Glomerular endothelial cell (primary cell): ENCODE measurements at regions not wholly inside any gene's neighbourhood (a gene's known extent, or its start where the extent isn't known, plus 50 kb on each side); places are given as distances from the start of the nearest gene placed in this dataset.

Source experiments
- DNase-seq: peaks from one replicate; pipeline ENCODE4 v3.0.0-alpha.2; 2011; ENCODE audit warnings: low read depth, low spot score; ENCODE audit errors: extremely low read depth

GRCh38 chr22:49721211-49721763 is 106.4 kb downstream of the BRD1 start:
- no peak for DNase-seq

DNA sequence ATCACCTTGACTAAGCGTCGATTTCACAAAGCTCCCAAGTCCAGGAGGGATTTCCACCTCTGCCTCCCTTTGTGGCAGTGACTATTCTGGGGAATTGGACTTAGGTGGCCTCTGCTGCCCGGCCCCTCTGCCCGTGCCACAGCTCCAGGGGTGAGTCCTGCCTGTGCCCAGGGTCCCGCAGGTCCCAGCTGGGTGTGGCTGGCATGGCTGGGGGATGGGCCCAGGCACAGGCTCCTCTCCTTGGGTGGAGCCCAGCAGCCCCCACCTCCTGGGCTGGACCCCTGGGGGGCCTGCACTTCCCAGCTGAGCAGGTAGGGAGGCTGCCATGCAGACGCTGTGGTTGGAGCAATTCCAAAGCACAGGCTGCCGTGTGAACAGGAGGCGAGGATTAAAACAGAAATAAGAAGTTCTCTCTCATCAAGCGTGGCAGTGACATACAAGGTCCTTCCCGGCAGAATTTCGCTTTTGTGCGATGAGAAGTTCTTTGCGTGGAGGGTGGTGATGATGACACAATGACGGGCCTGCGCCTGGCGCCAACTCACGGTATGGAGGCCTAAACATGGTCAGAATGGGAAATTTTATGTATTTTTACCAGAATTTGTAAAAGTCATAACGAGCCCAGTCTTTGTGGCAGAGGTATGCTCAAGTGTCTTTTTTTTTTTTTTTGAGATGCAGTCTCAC is 107.3 kb downstream of the BRD1 start:
- no peak for DNase-seq

- no peak for DNase-seq
Measured at GRCh38 chr22:49719046-49719445, 108.6 kb downstream of the BRD1 start.

DNA sequence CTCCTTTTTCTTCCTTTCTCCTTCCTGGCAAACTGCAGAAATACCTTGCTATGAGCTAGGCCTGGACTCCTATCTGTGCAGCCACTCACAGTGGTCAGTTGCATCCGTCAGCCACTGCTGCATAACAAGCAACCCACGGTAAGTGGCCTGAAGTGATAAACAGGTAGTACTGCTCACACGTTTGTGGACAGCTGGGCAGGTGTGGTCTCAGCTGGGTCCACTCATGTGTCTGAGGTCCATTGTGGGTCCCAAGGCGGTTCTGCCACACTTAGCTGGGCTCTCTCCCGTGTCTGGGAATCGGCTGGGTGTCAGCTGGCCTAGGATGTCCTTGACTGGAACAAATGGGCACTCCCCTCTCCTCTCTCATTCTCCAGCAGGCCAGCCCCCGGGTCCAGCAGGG is 109.3 kb downstream of the BRD1 start:
- DNase-seq, result no peak

- DNase-seq, result no peak
Measured at GRCh38 chr22:49717322-49717919, 110.3 kb downstream of the BRD1 start.

DNA sequence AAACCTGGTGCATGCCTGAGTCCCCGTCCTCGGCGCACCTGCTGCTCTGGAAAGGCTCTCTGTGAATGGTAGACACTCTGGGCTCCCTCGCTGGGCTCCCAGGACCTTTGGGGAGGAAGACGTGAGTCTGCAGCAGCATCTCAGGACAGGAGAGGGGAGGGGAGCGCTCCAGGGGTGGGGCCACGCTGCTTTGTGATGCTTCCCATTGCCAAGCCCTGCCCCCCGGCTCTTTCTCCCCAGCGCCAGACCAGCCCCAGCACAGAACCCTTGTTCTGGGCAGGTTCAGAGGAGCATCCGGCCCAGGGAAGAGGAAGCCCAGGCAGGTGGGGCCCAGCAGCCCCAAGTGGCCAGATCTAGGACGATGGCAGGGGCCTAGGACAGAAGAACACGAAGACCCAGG is 111.2 kb downstream of the BRD1 start:
- DNase-seq, result no peak

- no peak for DNase-seq
Measured at GRCh38 chr22:49715450-49715849, 112.2 kb downstream of the BRD1 start.

DNA sequence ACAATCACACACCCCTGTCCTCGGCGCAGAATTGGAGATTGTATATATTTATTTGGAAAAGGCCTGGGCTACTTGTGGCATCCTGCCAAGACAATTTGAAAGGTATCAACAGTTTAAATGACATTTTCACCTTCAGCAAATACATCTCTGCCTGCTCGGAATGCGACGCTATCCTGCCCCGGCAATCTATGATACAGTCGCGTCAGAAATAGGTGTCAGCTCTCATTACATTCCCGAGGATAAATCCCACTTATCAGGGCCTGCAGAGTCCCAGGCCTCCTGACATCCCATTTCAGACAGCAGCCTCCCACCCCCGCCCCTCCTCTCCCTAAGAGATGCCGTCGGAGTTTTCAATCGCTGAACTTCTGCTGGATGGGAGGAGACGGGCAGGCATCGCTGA is 114.7 kb downstream of the BRD1 start:
- DNase-seq, result no peak

GRCh38 chr22:49712195-49712791 is 115.4 kb downstream of the BRD1 start:
- no peak for DNase-seq

DNA sequence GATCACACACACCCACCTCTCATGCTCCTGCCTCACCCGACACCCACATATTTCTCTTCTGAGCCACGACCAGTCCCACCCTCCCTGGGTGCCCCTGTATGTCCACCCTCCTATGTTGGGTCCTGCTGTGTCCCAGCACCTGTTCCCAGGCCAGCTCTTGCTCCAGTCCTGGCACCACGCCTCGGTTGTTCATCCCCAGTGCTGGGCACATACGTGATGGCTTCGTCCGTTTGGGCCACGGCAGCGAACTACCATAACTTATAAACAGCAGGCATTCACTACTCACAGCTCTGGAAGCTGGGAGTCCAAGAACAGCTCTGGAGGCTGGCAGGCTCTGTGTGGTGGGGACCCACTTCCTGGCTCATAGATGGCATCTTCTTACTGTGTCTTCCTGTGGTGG is 116.9 kb downstream of the BRD1 start:
- DNase-seq, result no peak

DNA sequence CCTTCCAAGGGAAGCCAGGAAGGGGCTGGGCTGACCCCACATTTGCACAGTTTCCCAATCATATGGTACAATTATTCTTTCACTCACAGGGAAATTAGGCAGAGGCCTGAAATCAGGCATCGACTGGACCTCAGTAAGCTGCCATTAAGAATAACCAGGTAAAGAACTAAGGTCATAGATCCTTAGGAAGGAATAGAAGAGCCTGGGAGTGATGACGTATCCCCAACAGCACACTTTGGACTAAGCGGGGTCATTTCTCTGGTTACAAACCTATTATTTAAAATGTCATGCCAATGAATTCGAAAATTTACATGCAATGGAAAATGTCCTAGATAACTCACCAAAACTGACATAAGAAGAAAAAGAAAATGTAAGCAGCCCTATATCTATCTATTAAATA is 118.2 kb downstream of the BRD1 start:
- DNase-seq, result no peak

DNA sequence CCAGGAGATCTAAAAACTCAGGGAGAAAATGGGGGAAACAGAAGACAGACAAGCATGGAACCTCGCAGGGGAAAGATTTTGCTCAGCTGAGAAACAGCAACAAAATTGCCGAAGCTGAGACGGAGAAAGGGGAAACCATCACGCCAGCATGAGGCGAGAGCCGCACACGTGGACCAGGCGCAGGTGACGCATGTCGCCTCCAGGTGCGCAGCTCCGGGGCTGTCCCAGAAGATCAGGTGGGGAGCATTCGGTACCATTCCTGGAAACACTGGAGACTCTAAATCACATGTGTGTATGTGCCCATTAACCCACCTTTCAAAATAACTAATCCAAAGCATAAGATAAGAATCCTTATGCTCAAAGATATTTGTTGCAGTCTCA is 121.7 kb downstream of the BRD1 start:
- no peak for DNase-seq

- DNase-seq, result no peak
Measured at GRCh38 chr22:49705216-49705971, 122.3 kb downstream of the BRD1 start.

DNA sequence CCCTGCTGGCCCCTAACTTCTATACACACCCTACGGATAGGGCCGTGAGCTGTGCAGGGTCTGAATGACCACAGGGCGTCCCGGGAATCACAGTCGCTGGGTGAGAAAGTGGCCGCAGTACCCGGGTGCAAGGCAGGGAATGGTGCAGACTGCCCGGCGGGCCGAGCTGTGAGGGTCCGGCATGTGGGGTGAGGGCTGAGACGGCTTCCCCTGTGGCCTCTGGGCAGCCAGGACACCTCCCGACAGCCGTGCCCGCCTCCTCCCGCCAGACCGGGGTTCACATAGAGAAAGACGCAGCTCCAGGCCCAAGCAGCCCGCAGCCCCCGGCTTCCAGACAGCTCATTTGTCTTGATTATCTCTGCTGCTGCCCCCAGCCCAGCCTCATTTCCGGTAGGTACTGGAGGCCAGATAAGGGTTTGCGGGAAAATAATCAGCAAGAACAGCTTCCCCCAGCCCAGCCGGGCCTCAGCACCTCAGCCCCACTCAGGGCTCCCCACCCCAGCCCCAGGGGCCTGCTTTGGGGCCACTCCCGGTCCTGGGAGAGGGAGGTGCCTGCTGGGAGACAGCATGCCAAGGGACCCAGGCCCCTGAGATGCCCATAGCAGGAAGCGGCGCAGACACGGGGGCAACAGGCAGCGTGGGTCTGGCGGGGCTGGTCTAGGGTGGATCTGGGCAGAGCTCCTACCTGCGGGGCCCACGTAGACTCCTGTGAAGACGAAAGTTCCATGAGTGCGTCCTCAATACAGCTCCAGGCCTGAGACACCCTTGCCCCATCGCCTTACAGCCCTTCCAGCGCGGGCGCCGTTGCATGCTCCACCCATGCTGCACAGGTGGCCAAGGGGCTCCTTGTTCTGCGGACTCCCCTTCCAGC is 123.1 kb downstream of the BRD1 start:
- no peak for DNase-seq

GRCh38 chr22:49703990-49704344 is 123.7 kb downstream of the BRD1 start:
- no peak for DNase-seq

- DNase-seq, result no peak
Measured at GRCh38 chr22:49703505-49703904, 124.2 kb downstream of the BRD1 start.

DNA sequence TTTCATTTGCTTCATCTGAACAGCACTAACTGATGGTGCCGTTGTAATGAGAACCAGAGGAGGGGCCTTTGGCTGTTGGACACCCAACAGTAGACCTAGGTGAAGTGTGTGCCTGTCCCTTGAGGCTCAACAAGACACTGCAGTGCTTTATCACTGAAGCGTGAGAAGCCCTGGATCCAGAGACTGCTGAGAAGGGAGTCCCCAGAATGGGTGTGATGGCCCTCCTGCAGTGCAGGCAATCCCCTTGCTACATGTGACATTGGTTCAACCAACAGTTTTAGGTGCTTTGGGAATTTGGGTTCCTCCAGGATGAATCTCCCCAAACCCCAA is 125.6 kb downstream of the BRD1 start:
- no peak for DNase-seq

GRCh38 chr22:49701380-49702067 is 126.1 kb downstream of the BRD1 start:
- DNase-seq, result no peak

GRCh38 chr22:49699928-49700498 is 127.7 kb downstream of the BRD1 start:
- DNase-seq, result no peak

DNA sequence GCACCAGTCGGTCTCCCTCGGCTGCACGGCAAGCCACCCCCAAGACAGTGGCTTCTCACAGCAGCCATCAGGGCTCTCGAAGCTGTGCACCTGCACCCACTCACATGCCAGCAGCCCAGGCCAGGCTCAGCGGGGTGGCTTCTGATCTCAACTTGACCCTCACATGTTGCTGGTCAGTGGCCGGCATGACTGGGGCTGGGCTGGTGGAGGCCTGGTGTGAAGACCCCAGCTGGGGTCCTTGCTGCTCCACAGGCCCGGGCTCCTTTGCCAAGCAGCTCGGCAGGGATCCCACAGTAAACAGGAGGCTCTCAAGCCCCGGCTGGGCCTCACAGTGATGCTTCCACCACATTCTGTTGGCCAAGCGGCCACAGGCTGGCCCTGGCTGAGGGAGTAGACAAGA is 128.2 kb downstream of the BRD1 start:
- DNase-seq, result no peak
